Endodermal cell (in vitro differentiated cells): ENCODE measurements at regions not wholly inside any gene's neighbourhood (a gene's known extent, or its start where the extent isn't known, plus 50 kb on each side); places are given as distances from the start of the nearest gene placed in this dataset.
A peak's percentile ranks its signal among the peaks of the same experiment; 100 is the strongest.

Source experiments
- DNase-seq: peaks from one replicate; pipeline ENCODE4 v3.0.0-alpha.2; 2017
- H3K27ac ChIP-seq: 2 replicates; pipeline ENCODE4 v1.5.1; 2013; ENCODE audit warnings: mild to moderate bottlenecking, low read depth, low read length, moderate library complexity
- H3K27me3 ChIP-seq: 2 replicates; pipeline ENCODE4 v1.6.1; 2013; ENCODE audit warnings: mild to moderate bottlenecking, low read length, moderate library complexity; ENCODE audit not compliant: insufficient read depth, control insufficient read depth, poor library complexity, severe bottlenecking
- H3K36me3 ChIP-seq: 2 replicates; pipeline ENCODE4 v1.7.0; 2013; ENCODE audit warnings: mild to moderate bottlenecking, low read length, moderate library complexity; ENCODE audit not compliant: control insufficient read depth, insufficient read depth
- H3K4me1 ChIP-seq: one replicate; pipeline ENCODE4 v1.7.0; 2013; ENCODE audit warnings: low read length; ENCODE audit not compliant: control insufficient read depth, insufficient read depth
- H3K4me3 ChIP-seq: 2 replicates; pipeline ENCODE4 v1.5.1; 2013; ENCODE audit warnings: mild to moderate bottlenecking, low read length, moderate library complexity
- H3K9ac ChIP-seq: 2 replicates; pipeline ENCODE4 v1.6.1; 2013; ENCODE audit warnings: mild to moderate bottlenecking, low read length, moderate library complexity; ENCODE audit not compliant: poor library complexity, severe bottlenecking; ENCODE audit errors: extremely low read depth
- H3K9me3 ChIP-seq: 2 replicates; pipeline ENCODE4 v1.6.1; 2013; ENCODE audit warnings: mild to moderate bottlenecking, low read length, moderate library complexity; ENCODE audit not compliant: control insufficient read depth
- H3K27ac Mint-ChIP-seq: 2 replicates; pipeline ENCODE4 v1.8.0; 2020; ENCODE audit warnings: mixed read lengths
- H3K27me3 Mint-ChIP-seq: 2 replicates; pipeline ENCODE4 v1.8.0; 2021; ENCODE audit warnings: mild to moderate bottlenecking, mixed read lengths; ENCODE audit not compliant: insufficient read depth
- H3K36me3 Mint-ChIP-seq: 2 replicates; pipeline ENCODE4 v1.8.0; 2020; ENCODE audit warnings: low read depth, mixed read lengths
- H3K4me1 Mint-ChIP-seq: 2 replicates; pipeline ENCODE4 v1.8.0; 2020; ENCODE audit warnings: mixed read lengths
- H3K4me3 Mint-ChIP-seq: 2 replicates; pipeline ENCODE4 v1.8.0; 2020; ENCODE audit warnings: mild to moderate bottlenecking, moderate library complexity, mixed read lengths
- H3K9me3 Mint-ChIP-seq: 2 replicates; pipeline ENCODE4 v1.8.0; 2020; ENCODE audit warnings: mild to moderate bottlenecking, mixed read lengths
- WGBS, 2 experiments: methylation state at CpG; one replicate each; pipeline versions ENCODE4 v1.1.5 to v1.1.7; 2013; ENCODE audit warnings: missing lambda C conversion rate in 2 of 2, mixed read lengths in 1 of 2; ENCODE audit not compliant: insufficient coverage in 1 of 2, insufficient read length in 1 of 2; 5-methylcytosine and 5-hydroxymethylcytosine counted together
- TF ChIP-seq, protein P1 (sequence below): fragments of 200-600 bp; sonication (generic); conservative IDR thresholded peaks from 2 replicates; pipeline ENCODE4 v1.5.0; 2021; ENCODE audit warnings: antibody characterized with exemption, mild to moderate bottlenecking

DNA sequence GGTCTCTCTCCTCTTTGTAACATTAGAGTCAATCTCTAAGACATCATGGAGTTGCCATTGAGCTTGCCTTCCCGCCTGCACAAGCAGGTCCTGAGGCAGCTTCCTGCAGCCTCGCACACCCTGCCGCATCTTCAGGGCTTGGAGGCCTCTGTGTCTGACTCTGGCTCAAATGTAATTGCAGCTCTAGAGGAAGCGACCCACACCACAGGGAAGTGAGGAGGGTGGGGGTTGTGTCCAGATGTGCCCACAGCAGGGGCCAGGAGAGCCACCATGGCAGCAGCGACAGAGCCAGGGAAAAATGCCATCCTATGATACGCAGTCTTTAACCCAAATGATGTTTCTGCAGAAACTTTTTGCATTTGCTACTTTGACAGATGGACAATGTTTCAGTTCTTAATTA lies 216.0 kb upstream of the ZNF32 start:
- H3K36me3 ChIP-seq: no peaks in the 10 kb centered on the region
- H3K9me3 ChIP-seq: no peaks in the 10 kb centered on the region
- Mint-ChIP-seq H3K9me3 (no peaks in the 10 kb centered on the region), H3K36me3 (no peaks in the 10 kb centered on the region), H3K4me1 (no peaks in the 10 kb centered on the region), H3K27ac (no peak overlapping the region), H3K27me3 (no peaks in the 10 kb centered on the region), H3K4me3 (no peak overlapping the region)
- no peak overlapping the region for H3K9ac ChIP-seq
- DNase-seq: peak; percentile 29
- no peak overlapping the region for H3K27ac ChIP-seq
- no peaks in the 10 kb centered on the region for H3K4me1 ChIP-seq
- 87 to 95% methylated on average over 3 to 6 of the region's 6 CpGs for WGBS, 2 experiments
- TF ChIP-seq, protein P1, sequence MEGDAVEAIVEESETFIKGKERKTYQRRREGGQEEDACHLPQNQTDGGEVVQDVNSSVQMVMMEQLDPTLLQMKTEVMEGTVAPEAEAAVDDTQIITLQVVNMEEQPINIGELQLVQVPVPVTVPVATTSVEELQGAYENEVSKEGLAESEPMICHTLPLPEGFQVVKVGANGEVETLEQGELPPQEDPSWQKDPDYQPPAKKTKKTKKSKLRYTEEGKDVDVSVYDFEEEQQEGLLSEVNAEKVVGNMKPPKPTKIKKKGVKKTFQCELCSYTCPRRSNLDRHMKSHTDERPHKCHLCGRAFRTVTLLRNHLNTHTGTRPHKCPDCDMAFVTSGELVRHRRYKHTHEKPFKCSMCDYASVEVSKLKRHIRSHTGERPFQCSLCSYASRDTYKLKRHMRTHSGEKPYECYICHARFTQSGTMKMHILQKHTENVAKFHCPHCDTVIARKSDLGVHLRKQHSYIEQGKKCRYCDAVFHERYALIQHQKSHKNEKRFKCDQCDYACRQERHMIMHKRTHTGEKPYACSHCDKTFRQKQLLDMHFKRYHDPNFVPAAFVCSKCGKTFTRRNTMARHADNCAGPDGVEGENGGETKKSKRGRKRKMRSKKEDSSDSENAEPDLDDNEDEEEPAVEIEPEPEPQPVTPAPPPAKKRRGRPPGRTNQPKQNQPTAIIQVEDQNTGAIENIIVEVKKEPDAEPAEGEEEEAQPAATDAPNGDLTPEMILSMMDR: no peak
- H3K4me3 ChIP-seq: no peak overlapping the region
- no peaks in the 10 kb centered on the region for H3K27me3 ChIP-seq

GRCh38 chr10:43863859-43864591 lies 215.3 kb upstream of the ZNF32 start:
- Histone ChIP-seq H3K27me3 (no peaks in the 10 kb centered on the region), H3K27ac (no peak overlapping the region), H3K4me1 (no peaks in the 10 kb centered on the region), H3K4me3 (no peak overlapping the region), H3K9ac (no peak overlapping the region), H3K36me3 (no peaks in the 10 kb centered on the region), H3K9me3 (no peaks in the 10 kb centered on the region)
- 80 to 91% methylated on average over 1 to 8 of the region's 8 CpGs for WGBS, 2 experiments
- Mint-ChIP-seq H3K36me3 (no peaks in the 10 kb centered on the region), H3K9me3 (no peaks in the 10 kb centered on the region), H3K4me1 (no peaks in the 10 kb centered on the region), H3K27me3 (no peaks in the 10 kb centered on the region), H3K27ac (no peak overlapping the region), H3K4me3 (no peak overlapping the region)
- TF ChIP-seq, protein P1: no peak
- DNase-seq: no peak

- H3K27ac Mint-ChIP-seq: no peak overlapping the region
- Histone ChIP-seq H3K9me3 (no peaks in the 10 kb centered on the region), H3K4me1 (no peaks in the 10 kb centered on the region), H3K4me3 (no peak overlapping the region), H3K9ac (no peak overlapping the region), H3K27ac (no peak overlapping the region), H3K36me3 (no peaks in the 10 kb centered on the region), H3K27me3 (no peaks in the 10 kb centered on the region)
- no peaks in the 10 kb centered on the region for H3K27me3 Mint-ChIP-seq
- WGBS, 2 experiments: 91 to 100% methylated on average over 6 to 9 of the region's 9 CpGs
- no peaks in the 10 kb centered on the region for H3K4me1 Mint-ChIP-seq
- no peaks in the 10 kb centered on the region for H3K36me3 Mint-ChIP-seq
- H3K9me3 Mint-ChIP-seq: no peaks in the 10 kb centered on the region
- no peak overlapping the region for H3K4me3 Mint-ChIP-seq
- DNase-seq: no peak
- TF ChIP-seq, protein P1: no peak
These were observed 214.6 kb upstream of the ZNF32 start for GRCh38 chr10:43863270-43863669.
